GM10248 (cell line): ENCODE measurements at regions not wholly inside any gene's neighbourhood (a gene's known extent, or its start where the extent isn't known, plus 50 kb on each side); places are given as distances from the start of the nearest gene placed in this dataset.

Source experiments
- CTCF ChIA-PET: fragments of 300-600 bp; sonication (Branson Sonifier 250); formaldehyde crosslinking; extraction: SDS; loops from one replicate; lab custom pipeline; 2021; ENCODE audit warnings: antibody characterized with exemption; lab: Yijun Ruan, JAX
- POLR2A ChIA-PET: fragments of 350-650 bp; sonication (Branson Sonifier 250); formaldehyde crosslinking; extraction: SDS; loops from one replicate; lab custom pipeline; 2020; ENCODE audit warnings: antibody characterized with exemption; lab: Yijun Ruan, JAX
- DNase-seq: peaks from one replicate; pipeline ENCODE4 v3.0.0; 2012; ENCODE audit errors: extremely low spot score
- TF ChIP-seq, protein P1 (sequence below): IDR thresholded peaks from 2 replicates; pipeline ENCODE4 v1.5.1; 2012; ENCODE audit warnings: mild to moderate bottlenecking, low read depth; ENCODE audit errors: extremely low read depth, missing control alignments, control extremely low read depth

- ChIA-PET POLR2A (no interaction called here), CTCF (no interaction called here)
- TF ChIP-seq, protein P1, sequence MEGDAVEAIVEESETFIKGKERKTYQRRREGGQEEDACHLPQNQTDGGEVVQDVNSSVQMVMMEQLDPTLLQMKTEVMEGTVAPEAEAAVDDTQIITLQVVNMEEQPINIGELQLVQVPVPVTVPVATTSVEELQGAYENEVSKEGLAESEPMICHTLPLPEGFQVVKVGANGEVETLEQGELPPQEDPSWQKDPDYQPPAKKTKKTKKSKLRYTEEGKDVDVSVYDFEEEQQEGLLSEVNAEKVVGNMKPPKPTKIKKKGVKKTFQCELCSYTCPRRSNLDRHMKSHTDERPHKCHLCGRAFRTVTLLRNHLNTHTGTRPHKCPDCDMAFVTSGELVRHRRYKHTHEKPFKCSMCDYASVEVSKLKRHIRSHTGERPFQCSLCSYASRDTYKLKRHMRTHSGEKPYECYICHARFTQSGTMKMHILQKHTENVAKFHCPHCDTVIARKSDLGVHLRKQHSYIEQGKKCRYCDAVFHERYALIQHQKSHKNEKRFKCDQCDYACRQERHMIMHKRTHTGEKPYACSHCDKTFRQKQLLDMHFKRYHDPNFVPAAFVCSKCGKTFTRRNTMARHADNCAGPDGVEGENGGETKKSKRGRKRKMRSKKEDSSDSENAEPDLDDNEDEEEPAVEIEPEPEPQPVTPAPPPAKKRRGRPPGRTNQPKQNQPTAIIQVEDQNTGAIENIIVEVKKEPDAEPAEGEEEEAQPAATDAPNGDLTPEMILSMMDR, result no peak
- no peak for DNase-seq
Measured at GRCh38 chr6:22845467-22845866, 276.1 kb downstream of the HDGFL1 start.

- TF ChIP-seq, protein P1, result no peak
- ChIA-PET CTCF (no interaction called here), POLR2A (no interaction called here)
- DNase-seq, result no peak
Measured at GRCh38 chr6:22848121-22848520, 278.8 kb downstream of the HDGFL1 start.

DNA sequence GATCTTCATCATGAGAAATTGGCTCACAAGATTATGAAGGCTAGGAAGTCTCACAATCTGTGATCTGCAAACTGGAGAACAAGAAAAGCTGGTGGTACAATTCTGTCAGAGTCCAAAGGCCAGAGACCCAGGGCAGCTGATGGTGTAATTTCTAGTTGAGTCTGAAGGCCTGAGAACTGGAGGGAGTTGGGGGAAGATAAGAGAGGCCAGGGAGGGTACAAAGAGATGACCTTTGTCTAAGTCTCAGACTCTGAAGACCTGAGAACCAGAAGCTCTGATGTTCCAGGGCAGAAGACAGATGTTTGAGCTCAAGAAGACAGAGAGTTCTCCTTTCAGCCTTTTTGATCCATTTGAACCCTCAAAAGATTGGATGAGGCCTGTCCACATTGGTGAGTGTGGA, 280.6 kb downstream of the HDGFL1 start:
- POLR2A ChIA-PET, result no interaction called here
- CTCF ChIA-PET, result interaction anchor here (0.9 kb wide), 1 partner anchor 31 kb away, joined by 3 read pairs; no protein-coding TSS in a partner anchor
- DNase-seq, result no peak
- TF ChIP-seq, protein P1, result no peak

GRCh38 chr6:22852101-22852500, 282.7 kb downstream of the HDGFL1 start:
- no peak for DNase-seq
- CTCF ChIA-PET, result interaction anchor here (1.1 kb wide), 1 partner anchor 27 kb away, joined by 3 read pairs; no protein-coding TSS in a partner anchor
- TF ChIP-seq, protein P1, result no peak
- POLR2A ChIA-PET, result no interaction called here

DNA sequence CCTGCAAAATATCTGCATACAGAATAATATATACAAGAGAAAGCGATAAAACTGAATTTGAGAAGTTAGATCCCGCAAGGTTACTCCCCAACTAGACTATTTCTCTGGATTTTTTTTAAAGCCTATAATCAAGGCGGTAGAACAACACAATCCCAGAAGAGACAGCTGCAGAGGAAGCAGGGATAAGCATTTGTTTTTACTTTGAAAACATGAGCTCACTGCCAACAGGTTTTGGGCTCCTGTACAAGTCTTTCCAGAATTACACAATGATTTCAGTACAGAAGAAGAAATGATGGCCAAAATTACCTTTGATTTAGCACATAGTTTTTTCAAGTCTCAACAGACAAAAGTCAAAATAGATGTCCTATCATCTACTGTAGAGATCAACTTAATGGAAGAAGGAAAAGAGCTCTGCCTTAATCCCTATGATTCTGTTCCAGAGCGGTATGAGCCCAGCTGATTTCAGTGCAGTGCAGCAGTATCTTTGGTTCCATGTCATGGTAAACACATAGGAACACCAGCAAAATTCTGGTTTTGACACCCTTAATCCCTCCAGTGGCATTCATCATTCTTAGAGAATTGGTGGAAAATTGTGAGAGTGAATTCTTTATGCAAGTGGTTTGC, 304.3 kb downstream of the HDGFL1 start:
- POLR2A ChIA-PET, result no interaction called here
- TF ChIP-seq, protein P1, result no peak
- DNase-seq, result no peak
- CTCF ChIA-PET, result no interaction called here

- ChIA-PET CTCF (no interaction called here), POLR2A (no interaction called here)
- TF ChIP-seq, protein P1, result no peak
- DNase-seq, result no peak
Measured at GRCh38 chr6:22875845-22876244, 306.5 kb downstream of the HDGFL1 start.
